ENCODE measurements at regions not wholly inside any gene's neighbourhood (a gene's known extent, or its start where the extent isn't known, plus 50 kb on each side); places are given as distances from the start of the nearest gene placed in this dataset.

GRCh38 chr2:195038153-195038552, 618.9 kb upstream of the SLC39A10 start:
- in situ Hi-C loops (cut with MboI; ENCODE audit: low sequenced_read_pairs in 4 of 4) = no loop called here
- DNase-seq = no peak

DNA sequence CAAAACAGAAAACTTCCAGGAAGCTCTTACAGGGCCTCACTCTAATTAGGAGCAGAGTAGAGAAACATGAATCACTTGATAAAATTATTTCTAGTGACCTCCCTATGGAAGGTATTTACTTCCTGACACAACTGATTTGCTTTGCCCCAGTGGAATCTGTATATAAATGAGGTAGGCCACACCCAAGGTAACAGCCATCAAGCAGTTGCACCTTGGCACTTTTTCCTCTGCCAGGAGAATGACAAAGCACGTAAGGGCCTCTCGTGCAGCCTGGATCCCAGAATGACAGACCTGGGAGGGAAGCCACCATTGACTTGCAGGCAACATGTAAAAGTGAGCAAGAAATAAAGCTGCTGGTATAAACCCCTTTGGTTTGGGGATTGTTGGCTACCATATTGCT, 620.0 kb upstream of the SLC39A10 start:
- H3K4me3 ChIP-seq = no peak overlapping the region
- in situ Hi-C loops (cut with MboI; ENCODE audit: low sequenced_read_pairs in 4 of 4) (no loop called here), intact Hi-C loops (cut with DNase I; ENCODE audit: low total_unique reads) (no loop called here)
- no peak for DNase-seq
- ATAC-seq = no peak
- H3K9me3 ChIP-seq = no peaks in the 10 kb centered on the region
- TF ChIP-seq CTCF (IDR thresholded peaks at IDR 0.05 in 4 of 5, conservative IDR thresholded peaks at IDR 0.05 in 1 of 5) (no peak), POLR2A (IDR thresholded peaks at IDR 0.05) (no peak)
- H3K27ac ChIP-seq = no peak overlapping the region
- no peaks in the 10 kb centered on the region for H3K27me3 ChIP-seq
- H3K36me3 ChIP-seq = no peaks in the 10 kb centered on the region
- no peaks in the 10 kb centered on the region for H3K4me1 ChIP-seq

More at GRCh38 chr2:195038153-195038552, 618.9 kb upstream of the SLC39A10 start:
- Histone ChIP-seq H3K27me3 (no peaks in the 10 kb centered on the region), H3K4me1 (no peaks in the 10 kb centered on the region), H3K9me3 (no peaks in the 10 kb centered on the region), H3K36me3 (no peaks in the 10 kb centered on the region), H3K4me3 (no peak overlapping the region), H3K27ac (no peak overlapping the region)
- peak in 1 of 2 donors; percentile 78 for ATAC-seq
- no peak for TF ChIP-seq CTCF (IDR thresholded peaks at IDR 0.05 in 4 of 5, conservative IDR thresholded peaks at IDR 0.05 in 1 of 5)
- TF ChIP-seq POLR2A (IDR thresholded peaks at IDR 0.05) = no peak
- intact Hi-C loops (cut with DNase I; ENCODE audit: low total_unique reads) = no loop called here

GRCh38 chr2:195031411-195031810, 625.6 kb upstream of the SLC39A10 start:
- no peaks in the 10 kb centered on the region for H3K36me3 ChIP-seq
- no peak overlapping the region for H3K27ac ChIP-seq
- no peaks in the 10 kb centered on the region for H3K4me1 ChIP-seq
- DNase-seq (no peak), ATAC-seq (no peak)
- no peak overlapping the region for H3K4me3 ChIP-seq
- H3K27me3 ChIP-seq = no peaks in the 10 kb centered on the region
- in situ Hi-C loops (cut with MboI; ENCODE audit: low sequenced_read_pairs in 4 of 4) = no loop called here
- intact Hi-C loops (cut with DNase I; ENCODE audit: low total_unique reads) = no loop called here
- TF ChIP-seq CTCF (IDR thresholded peaks at IDR 0.05 in 4 of 5, conservative IDR thresholded peaks at IDR 0.05 in 1 of 5) (no peak), POLR2A (IDR thresholded peaks at IDR 0.05) (no peak)
- no peaks in the 10 kb centered on the region for H3K9me3 ChIP-seq

DNA sequence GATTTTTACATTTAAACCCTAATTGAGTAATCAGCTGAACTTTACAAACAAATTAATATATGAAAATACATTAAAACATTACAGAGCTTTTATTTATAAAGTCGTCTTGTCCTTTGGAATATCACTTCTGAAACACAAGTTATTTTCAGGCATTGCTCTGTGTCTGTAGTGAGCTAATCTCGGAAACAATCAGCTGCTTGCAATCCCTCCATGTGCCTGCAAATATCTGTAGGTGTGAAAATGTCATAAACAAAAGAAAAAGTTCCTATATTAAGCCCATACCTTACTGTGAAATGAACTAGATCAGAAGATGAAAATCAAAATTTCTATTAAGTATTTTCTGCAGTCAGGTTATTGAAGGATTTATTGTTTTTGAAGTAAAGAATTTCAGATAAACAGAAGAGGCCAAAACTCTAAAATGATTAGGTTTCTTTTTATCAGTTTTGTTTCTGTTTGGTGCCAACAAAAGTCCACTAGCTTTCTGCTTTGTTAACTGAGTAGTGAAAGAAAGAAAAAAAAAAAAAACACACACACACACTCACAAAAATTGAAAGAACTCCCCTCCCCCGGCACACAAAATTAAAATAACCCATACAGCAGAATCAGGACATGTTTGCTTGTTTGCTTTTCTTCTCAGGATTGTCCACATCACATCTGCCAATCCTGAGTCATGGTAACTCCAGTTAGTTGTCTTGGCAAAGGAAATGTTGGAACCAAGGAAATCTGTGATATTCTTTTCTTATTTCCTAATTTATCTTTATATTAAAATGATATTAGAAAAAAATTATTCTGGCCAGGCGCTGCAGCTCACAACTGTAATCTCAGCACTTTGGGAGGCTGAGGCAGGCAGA, 627.0 kb upstream of the SLC39A10 start:
- no peak for ATAC-seq
- Histone ChIP-seq H3K27ac (no peak overlapping the region), H3K9me3 (no peaks in the 10 kb centered on the region), H3K36me3 (no peaks in the 10 kb centered on the region), H3K4me1 (no peaks in the 10 kb centered on the region), H3K4me3 (no peak overlapping the region), H3K27me3 (no peaks in the 10 kb centered on the region)
- no peak for DNase-seq
- TF ChIP-seq POLR2A (IDR thresholded peaks at IDR 0.05) = no peak
- no peak for TF ChIP-seq CTCF (IDR thresholded peaks at IDR 0.05 in 4 of 5, conservative IDR thresholded peaks at IDR 0.05 in 1 of 5)
- intact Hi-C loops (cut with DNase I; ENCODE audit: low total_unique reads) = no loop called here
- in situ Hi-C loops (cut with MboI; ENCODE audit: low sequenced_read_pairs in 4 of 4) = no loop called here
